ENCODE measurements at regions not wholly inside any gene's neighbourhood (a gene's known extent, or its start where the extent isn't known, plus 50 kb on each side); places are given as distances from the start of the nearest gene placed in this dataset.
"Not testable (repeated sequence)": the region's sequence is repeated elsewhere in the genome, so short reads cannot be mapped to it uniquely, and the experiment has no call there.

GRCh38 chr2:64743739-64744330, 90.1 kb upstream of the SERTAD2 start:
- DNase-seq (ENCODE audit: low read depth, low spot score), result no peak

- DNase-seq (ENCODE audit: low read depth, low spot score), result no peak
These were observed 91.8 kb upstream of the SERTAD2 start for GRCh38 chr2:64745562-64745961.

GRCh38 chr2:64747690-64748091, 94.0 kb upstream of the SERTAD2 start:
- not testable (repeated sequence) for DNase-seq (ENCODE audit: low read depth, low spot score)

GRCh38 chr2:64748147-64748546, 94.4 kb upstream of the SERTAD2 start:
- DNase-seq (ENCODE audit: low read depth, low spot score), result no peak

GRCh38 chr2:64748561-64748960, 94.8 kb upstream of the SERTAD2 start:
- DNase-seq (ENCODE audit: low read depth, low spot score), result no peak

GRCh38 chr2:64749446-64749845, 95.7 kb upstream of the SERTAD2 start:
- DNase-seq (ENCODE audit: low read depth, low spot score), result no peak

- DNase-seq (ENCODE audit: low read depth, low spot score), result no peak
These were observed 96.5 kb upstream of the SERTAD2 start for GRCh38 chr2:64750001-64750816.

- peak; percentile 100 for DNase-seq (ENCODE audit: low read depth, low spot score)
These were observed 97.1 kb upstream of the SERTAD2 start for GRCh38 chr2:64750817-64751285.

- peak; percentile 99 for DNase-seq (ENCODE audit: low read depth, low spot score)
These were observed 97.9 kb upstream of the SERTAD2 start for GRCh38 chr2:64751286-64752260.

GRCh38 chr2:64753399-64753798, 99.7 kb upstream of the SERTAD2 start:
- no peak for DNase-seq (ENCODE audit: low read depth, low spot score)

- no peak for DNase-seq (ENCODE audit: low read depth, low spot score)
These were observed 100.9 kb upstream of the SERTAD2 start for GRCh38 chr2:64754570-64754969.

- DNase-seq (ENCODE audit: low read depth, low spot score), result no peak
These were observed 103.4 kb upstream of the SERTAD2 start for GRCh38 chr2:64757126-64757525.

GRCh38 chr2:64760128-64760527, 106.4 kb upstream of the SERTAD2 start:
- DNase-seq (ENCODE audit: low read depth, low spot score), result no peak

GRCh38 chr2:64762301-64762997, 108.7 kb upstream of the SERTAD2 start:
- no peak for DNase-seq (ENCODE audit: low read depth, low spot score)

- DNase-seq (ENCODE audit: low read depth, low spot score), result no peak
These were observed 109.4 kb upstream of the SERTAD2 start for GRCh38 chr2:64763126-64763525.

- DNase-seq (ENCODE audit: low read depth, low spot score), result no peak
These were observed 111.6 kb upstream of the SERTAD2 start for GRCh38 chr2:64765160-64765805.

- DNase-seq (ENCODE audit: low read depth, low spot score), result no peak
These were observed 113.3 kb upstream of the SERTAD2 start for GRCh38 chr2:64766841-64767669.

- DNase-seq (ENCODE audit: low read depth, low spot score), result no peak
These were observed 114.2 kb upstream of the SERTAD2 start for GRCh38 chr2:64767670-64768468.

GRCh38 chr2:64768491-64769005, 114.8 kb upstream of the SERTAD2 start:
- DNase-seq (ENCODE audit: low read depth, low spot score), result no peak

Measured in brain pericyte (primary cell).